KMS-11 (cell line): ENCODE measurements at regions not wholly inside any gene's neighbourhood (a gene's known extent, or its start where the extent isn't known, plus 50 kb on each side); places are given as distances from the start of the nearest gene placed in this dataset.

ENCODE experiments used
- H2AFZ ChIP-seq: fragments of 200-600 bp; sonication (generic); 2 replicates; pipeline ENCODE4 v1.6.1; 2016; ENCODE audit warnings: antibody characterized with exemption, mixed run types, low read depth
- H3K27ac ChIP-seq: fragments of 200-600 bp; sonication (generic); 2 replicates; pipeline ENCODE4 v1.6.1; 2016; ENCODE audit warnings: mild to moderate bottlenecking, mixed run types
- H3K27me3 ChIP-seq: fragments of 200-600 bp; sonication (generic); 2 replicates; pipeline ENCODE4 v1.6.1; 2017; ENCODE audit warnings: mild to moderate bottlenecking, low read depth, mixed run types, moderate library complexity; ENCODE audit not compliant: insufficient read depth
- H3K36me3 ChIP-seq: fragments of 200-600 bp; sonication (generic); 2 replicates; pipeline ENCODE4 v1.6.1; 2017; ENCODE audit warnings: mild to moderate bottlenecking, mixed run types; ENCODE audit not compliant: insufficient read depth
- H3K4me1 ChIP-seq: fragments of 200-600 bp; sonication (generic); 2 replicates; pipeline ENCODE4 v1.6.1; 2016; ENCODE audit warnings: mild to moderate bottlenecking, low read depth, mixed run types; ENCODE audit not compliant: poor library complexity, severe bottlenecking
- H3K4me2 ChIP-seq: fragments of 200-600 bp; sonication (generic); 2 replicates; pipeline ENCODE4 v1.7.0; 2016; ENCODE audit warnings: mild to moderate bottlenecking, mixed run types
- H3K4me3 ChIP-seq: fragments of 200-600 bp; sonication (generic); IDR thresholded peaks from 2 replicates; pipeline ENCODE4 v1.6.1; 2017; ENCODE audit warnings: low read depth, low read length, mixed read lengths; ENCODE audit not compliant: insufficient read depth
- H3K79me2 ChIP-seq: fragments of 200-600 bp; sonication (generic); 2 replicates; pipeline ENCODE4 v1.6.1; 2016; ENCODE audit warnings: low read depth, mixed run types; ENCODE audit not compliant: insufficient read depth
- H3K9ac ChIP-seq: fragments of 200-600 bp; sonication (generic); 2 replicates; pipeline ENCODE4 v1.6.1; 2016; ENCODE audit warnings: mild to moderate bottlenecking, mixed run types
- H4K20me1 ChIP-seq: fragments of 200-600 bp; sonication (generic); 2 replicates; pipeline ENCODE4 v1.6.1; 2016; ENCODE audit warnings: mild to moderate bottlenecking, mixed run types; ENCODE audit not compliant: insufficient read depth
- CTCF ChIP-seq: fragments of 200-600 bp; sonication (generic); conservative IDR thresholded peaks from 2 replicates; pipeline ENCODE4 v1.6.1; 2017; ENCODE audit warnings: low read depth, mild to moderate bottlenecking, antibody characterized with exemption, low read length, moderate library complexity, mixed read lengths

GRCh38 chr17:33888455-33888854, 366.6 kb upstream of the CCL2 start:
- TF ChIP-seq CTCF = no peak
- no peaks in the 10 kb centered on the region for H3K36me3 ChIP-seq
- H3K27me3 ChIP-seq = no peaks in the 10 kb centered on the region
- H2AFZ ChIP-seq = no peak overlapping the region
- H3K27ac ChIP-seq = no peak overlapping the region
- no peaks in the 10 kb centered on the region for H3K79me2 ChIP-seq
- no peaks in the 10 kb centered on the region for H3K4me1 ChIP-seq
- no peak overlapping the region for H3K4me3 ChIP-seq
- no peak overlapping the region for H3K9ac ChIP-seq
- no peak overlapping the region for H3K4me2 ChIP-seq
- H4K20me1 ChIP-seq = no peaks in the 10 kb centered on the region

GRCh38 chr17:33889040-33889439, 366.0 kb upstream of the CCL2 start:
- Histone ChIP-seq H3K27me3 (no peaks in the 10 kb centered on the region), H3K4me2 (no peak overlapping the region), H3K4me3 (no peak overlapping the region), H4K20me1 (no peaks in the 10 kb centered on the region), H3K36me3 (no peaks in the 10 kb centered on the region), H3K4me1 (no peaks in the 10 kb centered on the region), H3K9ac (no peak overlapping the region), H3K27ac (no peak overlapping the region), H2AFZ (no peak overlapping the region), H3K79me2 (no peaks in the 10 kb centered on the region)
- TF ChIP-seq CTCF = no peak

- no peaks in the 10 kb centered on the region for H3K36me3 ChIP-seq
- no peaks in the 10 kb centered on the region for H3K4me1 ChIP-seq
- TF ChIP-seq CTCF = no peak
- no peaks in the 10 kb centered on the region for H4K20me1 ChIP-seq
- H3K4me3 ChIP-seq = no peak overlapping the region
- H2AFZ ChIP-seq = no peak overlapping the region
- no peak overlapping the region for H3K27ac ChIP-seq
- no peak overlapping the region for H3K9ac ChIP-seq
- H3K27me3 ChIP-seq = no peaks in the 10 kb centered on the region
- H3K79me2 ChIP-seq = no peaks in the 10 kb centered on the region
- H3K4me2 ChIP-seq = no peak overlapping the region
These were observed 365.3 kb upstream of the CCL2 start for GRCh38 chr17:33889766-33890165.

GRCh38 chr17:33892717-33893591, 362.1 kb upstream of the CCL2 start:
- no peak overlapping the region for H3K27ac ChIP-seq
- no peaks in the 10 kb centered on the region for H4K20me1 ChIP-seq
- H3K79me2 ChIP-seq = no peaks in the 10 kb centered on the region
- no peaks in the 10 kb centered on the region for H3K27me3 ChIP-seq
- H3K9ac ChIP-seq = no peak overlapping the region
- H3K4me1 ChIP-seq = no peaks in the 10 kb centered on the region
- H3K4me2 ChIP-seq = no peak overlapping the region
- no peak for TF ChIP-seq CTCF
- H2AFZ ChIP-seq = no peak overlapping the region
- no peaks in the 10 kb centered on the region for H3K36me3 ChIP-seq
- no peak overlapping the region for H3K4me3 ChIP-seq
